HG03039 (cell line): ENCODE measurements at regions not wholly inside any gene's neighbourhood (a gene's known extent, or its start where the extent isn't known, plus 50 kb on each side); places are given as distances from the start of the nearest gene placed in this dataset.

Source experiments
- ATAC-seq: cut with Tn5 transposase; IDR thresholded peaks from one replicate; pipeline ENCODE4 v1.9.1; 2021; ENCODE audit warnings: mild to moderate bottlenecking, moderate library complexity; ENCODE audit not compliant: unreplicated experiment

- ATAC-seq: no peak
Observed at GRCh38 chr14:25197885-25198284, 147.9 kb upstream of the STXBP6 start.

GRCh38 chr14:25180221-25180620 lies 130.3 kb upstream of the STXBP6 start:
- no peak for ATAC-seq

- no peak for ATAC-seq
Observed at GRCh38 chr14:25178255-25178654, 128.3 kb upstream of the STXBP6 start.

- ATAC-seq: peak; percentile 56
Observed at GRCh38 chr14:25150934-25151790, 101.2 kb upstream of the STXBP6 start.

- no peak for ATAC-seq
Observed at GRCh38 chr14:25150401-25150800, 100.5 kb upstream of the STXBP6 start.

- ATAC-seq: no peak
Observed at GRCh38 chr14:25140411-25140810, 90.5 kb upstream of the STXBP6 start.

GRCh38 chr14:25136811-25137210 lies 86.9 kb upstream of the STXBP6 start:
- no peak for ATAC-seq

- ATAC-seq: no peak
Observed at GRCh38 chr14:25134184-25134583, 84.2 kb upstream of the STXBP6 start.

GRCh38 chr14:25132732-25133422 lies 82.9 kb upstream of the STXBP6 start:
- peak; percentile 86 for ATAC-seq

- no peak for ATAC-seq
Observed at GRCh38 chr14:25132094-25132493, 82.1 kb upstream of the STXBP6 start.

- peak; percentile 58 for ATAC-seq
Observed at GRCh38 chr14:25122843-25123242, 72.9 kb upstream of the STXBP6 start.

GRCh38 chr14:25122211-25122610 lies 72.3 kb upstream of the STXBP6 start:
- no peak for ATAC-seq

GRCh38 chr14:25121337-25122129 lies 71.6 kb upstream of the STXBP6 start:
- no peak for ATAC-seq

GRCh38 chr14:25120261-25120660 lies 70.3 kb upstream of the STXBP6 start:
- ATAC-seq: no peak

GRCh38 chr14:25118671-25119070 lies 68.7 kb upstream of the STXBP6 start:
- ATAC-seq: no peak

GRCh38 chr14:25117342-25117741 lies 67.4 kb upstream of the STXBP6 start:
- ATAC-seq: no peak

GRCh38 chr14:25116607-25117006 lies 66.7 kb upstream of the STXBP6 start:
- no peak for ATAC-seq

- no peak for ATAC-seq
Observed at GRCh38 chr14:25113394-25113793, 63.4 kb upstream of the STXBP6 start.

GRCh38 chr14:25111061-25111601 lies 61.2 kb upstream of the STXBP6 start:
- ATAC-seq: no peak

GRCh38 chr14:25110106-25110505 lies 60.2 kb upstream of the STXBP6 start:
- no peak for ATAC-seq

GRCh38 chr14:25108959-25109358 lies 59.0 kb upstream of the STXBP6 start:
- ATAC-seq: no peak
